Neural cell (in vitro differentiated cells): ENCODE measurements at regions not wholly inside any gene's neighbourhood (a gene's known extent, or its start where the extent isn't known, plus 50 kb on each side); places are given as distances from the start of the nearest gene placed in this dataset.

Source experiments
- CTCF ChIP-seq: fragments of 450-650 bp; IDR thresholded peaks from 2 replicates; pipeline ENCODE4 v1.5.1; 2014; ENCODE audit warnings: antibody characterized with exemption, mild to moderate bottlenecking, moderate library complexity; ENCODE audit not compliant: poor library complexity, severe bottlenecking
- EP300 ChIP-seq: fragments of 450-650 bp; conservative IDR thresholded peaks from 2 replicates; pipeline ENCODE4 v1.6.1; 2014; ENCODE audit warnings: antibody characterized with exemption, mild to moderate bottlenecking, moderate library complexity; ENCODE audit not compliant: poor library complexity, severe bottlenecking
- MXI1 ChIP-seq: fragments of 450-650 bp; conservative IDR thresholded peaks from 2 replicates; pipeline ENCODE4 v1.6.1; 2014; ENCODE audit warnings: antibody characterized with exemption, mild to moderate bottlenecking; ENCODE audit not compliant: poor library complexity, severe bottlenecking
- RAD21 ChIP-seq: fragments of 450-650 bp; conservative IDR thresholded peaks from 2 replicates; pipeline ENCODE4 v1.6.1; 2014; ENCODE audit warnings: antibody characterized with exemption, mild to moderate bottlenecking, moderate library complexity

GRCh38 chr9:7234144-7234543 lies 476.4 kb downstream of the KDM4C start:
- TF ChIP-seq RAD21 (no peak), MXI1 (no peak), EP300 (no peak), CTCF (no peak)
